Ovary (tissue), 7 donors: ENCODE measurements at regions not wholly inside any gene's neighbourhood (a gene's known extent, or its start where the extent isn't known, plus 50 kb on each side); places are given as distances from the start of the nearest gene placed in this dataset.

Experiments
- DNase-seq, 5 donors: peaks; one replicate each; pipeline ENCODE4 v3.0.0-alpha.2; 2019 to 2020
- H3K27ac ChIP-seq, 2 donors: fragments of 200-600 bp; one replicate each; pipeline versions ENCODE4 v1.5.1 to v1.8.0; 2019 to 2022
- H3K27me3 ChIP-seq: fragments of 200-600 bp; one replicate; pipeline ENCODE4 v1.8.0; 2022
- H3K36me3 ChIP-seq: fragments of 200-600 bp; sonication (generic); one replicate; pipeline ENCODE4 v1.5.1; 2019
- H3K4me1 ChIP-seq: one replicate; pipeline ENCODE4 v1.8.1; 2013; ENCODE audit warnings: mild to moderate bottlenecking, moderate library complexity; ENCODE audit not compliant: insufficient read depth
- H3K4me3 ChIP-seq: fragments of 200-600 bp; sonication (generic); one replicate; pipeline ENCODE4 v1.5.1; 2017
- H3K9me3 ChIP-seq, 2 donors: fragments of 200-600 bp in 1 of 2; sonication (generic) in 1 of 2; one replicate each; pipeline versions ENCODE4 v1.5.1 to v1.8.1; 2013 to 2019; ENCODE audit warnings: mild to moderate bottlenecking in 1 of 2, moderate library complexity in 1 of 2
- CTCF ChIP-seq, 3 donors: fragments of 450-650 bp in 2 of 3; fragments of 200-600 bp in 1 of 3; IDR thresholded peaks; one replicate each; pipeline versions ENCODE4 v1.5.1 to v1.8.0; 2016 to 2022; ENCODE audit warnings: antibody characterized with exemption in 3 of 3, mild to moderate bottlenecking in 1 of 3
- EP300 ChIP-seq: sonication (generic); formaldehyde crosslinking; IDR thresholded peaks from one replicate; pipeline ENCODE4 v1.6.1; 2017; ENCODE audit warnings: antibody characterized with exemption
- POLR2A ChIP-seq: fragments of 450-650 bp; IDR thresholded peaks from one replicate; pipeline ENCODE4 v1.6.1; 2017; ENCODE audit warnings: antibody characterized with exemption, mild to moderate bottlenecking, moderate library complexity
- WGBS, 3 donors: extraction: QIAGEN DNeasy Blood & Tissue Kit in 1 of 3; methylation state at CpG; one replicate each; pipeline versions ENCODE4 v1.1.5 to v1.1.7; 2013 to 2017; 5-methylcytosine and 5-hydroxymethylcytosine counted together
- intact Hi-C, 4 donors: fragments of 100-400 bp; cut with DNase I; formaldehyde crosslinking; loops; one replicate each; pipeline versions ENCODE4 v1.11.0 to v1.15.1; 2022 to 2023
- donor health status: DM: no; HTN: no; CAD: no; lungs with moderate emphysema.
- donor health status: DM: no; HTN: no; CAD: no.
- donor health status: Bipolar disorder and iron deficiency.
- donor health status: DM: no; HTN: no; CAD: no.
- donor health status: DM: yes; HTN: yes; CAD: no.

DNA sequence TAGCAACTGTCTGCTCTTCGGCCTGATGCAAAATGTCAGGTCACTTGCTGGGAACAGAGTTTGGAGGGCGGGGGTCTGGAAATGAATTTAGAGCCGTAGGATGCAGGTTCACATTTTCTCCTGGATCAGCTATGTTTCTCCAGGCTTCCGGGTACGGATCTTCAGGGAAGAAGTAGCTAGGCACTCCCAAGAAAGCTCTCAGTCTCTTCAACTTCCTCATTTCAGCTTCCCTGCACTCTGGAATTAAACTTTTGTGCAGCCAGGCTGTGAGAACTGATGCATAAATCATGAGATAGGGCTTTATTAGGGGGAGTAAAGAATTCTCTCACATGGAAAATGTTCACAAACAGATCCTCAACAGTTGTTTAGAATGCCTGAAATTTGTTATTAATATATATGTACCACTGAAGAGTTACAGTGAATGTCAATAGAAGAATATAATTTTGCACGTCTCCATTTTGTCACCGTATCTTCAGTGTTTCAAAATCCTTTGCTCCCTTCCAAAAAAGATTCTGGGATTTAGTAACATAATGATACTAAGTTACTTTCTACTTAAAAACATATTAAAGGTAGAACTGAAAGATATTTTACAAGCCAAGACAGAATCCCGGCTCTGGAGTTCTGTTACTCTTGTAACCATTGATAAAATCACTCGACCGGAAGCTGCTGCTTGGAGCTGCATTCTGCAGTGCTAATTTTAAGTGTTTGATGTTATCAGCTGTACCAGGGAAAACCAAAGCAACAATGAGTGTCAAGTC lies 178.5 kb upstream of the P2RY1 start:
- Histone ChIP-seq H3K9me3 (no peaks in the 10 kb centered on the region), H3K27ac (no peak overlapping the region), H3K4me3 (no peak overlapping the region), H3K27me3 (no peaks in the 10 kb centered on the region), H3K36me3 (no peaks in the 10 kb centered on the region), H3K4me1 (peaks cover 2% of the 10 kb centered on the region)
- intact Hi-C loops: no loop called here
- WGBS, 3 donors: 22 to 25% (median 23%) methylated on average over 10 of the region's 10 CpGs
- TF ChIP-seq POLR2A: no peak
- no peak for TF ChIP-seq EP300
- TF ChIP-seq CTCF (IDR thresholded peaks at IDR 0.05): no peak
- no peak for DNase-seq

DNA sequence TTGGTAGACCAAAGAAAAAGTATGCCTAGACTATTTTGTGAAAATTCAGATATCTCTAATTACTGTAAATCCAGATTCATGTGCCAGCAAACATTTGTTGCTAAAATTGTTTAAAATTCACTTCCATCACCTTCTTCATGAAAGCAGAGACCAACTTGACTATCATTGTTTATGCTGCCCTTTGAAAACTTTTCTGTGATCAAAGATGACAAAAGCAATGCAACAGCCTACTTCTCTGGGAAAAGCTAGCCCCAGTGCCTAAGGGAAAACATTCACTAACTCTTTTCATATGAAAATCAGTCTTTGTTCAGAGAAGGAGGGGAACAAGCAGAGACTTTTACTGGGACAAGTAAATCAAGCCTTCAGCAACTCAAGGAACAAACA lies 178.0 kb upstream of the P2RY1 start:
- no peak overlapping the region for H3K4me3 ChIP-seq
- H3K9me3 ChIP-seq: no peaks in the 10 kb centered on the region
- no peak for TF ChIP-seq EP300
- no peak for TF ChIP-seq CTCF (IDR thresholded peaks at IDR 0.05)
- no peak for TF ChIP-seq POLR2A
- peaks cover 2% of the 10 kb centered on the region for H3K4me1 ChIP-seq
- no peaks in the 10 kb centered on the region for H3K27me3 ChIP-seq
- no peak overlapping the region for H3K27ac ChIP-seq
- intact Hi-C loops: no loop called here
- DNase-seq: no peak
- H3K36me3 ChIP-seq: no peaks in the 10 kb centered on the region

DNA sequence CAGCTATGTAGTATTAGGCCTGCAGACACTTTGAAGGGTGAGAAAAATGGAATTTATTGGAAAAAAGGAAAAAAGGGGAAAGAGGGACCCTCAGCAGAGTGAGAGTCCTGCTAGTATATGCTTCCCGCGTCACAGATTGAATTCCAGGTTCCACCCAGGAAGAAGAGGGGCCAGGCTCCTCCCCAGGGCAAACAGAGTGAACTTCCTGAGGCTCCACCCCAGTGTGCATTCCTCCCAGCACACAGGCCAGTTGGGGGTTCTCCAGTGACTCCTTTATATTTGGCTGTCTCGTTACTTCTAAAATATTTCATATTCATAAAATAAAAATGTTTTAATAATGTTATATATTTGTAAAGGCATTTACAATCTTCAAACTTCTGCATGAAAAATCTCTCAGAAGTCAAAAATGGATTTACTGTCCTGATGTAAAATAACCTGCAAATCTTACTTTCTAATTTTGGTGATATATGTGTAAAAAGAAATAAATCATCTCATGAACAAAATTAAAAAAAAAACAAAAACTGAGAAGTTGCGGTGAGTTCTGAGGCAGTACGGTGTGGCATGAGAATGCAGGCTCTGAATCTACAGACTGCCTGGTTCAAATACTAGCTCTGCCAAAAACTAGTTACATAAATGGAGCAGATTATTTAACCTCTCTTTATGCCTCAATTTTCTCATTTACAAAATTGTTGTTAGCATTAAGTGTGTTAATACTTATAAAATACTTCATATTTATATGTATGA lies 175.8 kb upstream of the P2RY1 start:
- H3K4me3 ChIP-seq: no peak overlapping the region
- H3K27me3 ChIP-seq: no peaks in the 10 kb centered on the region
- no peak overlapping the region for H3K27ac ChIP-seq
- H3K4me1 ChIP-seq: peaks cover 2% of the 10 kb centered on the region
- no peaks in the 10 kb centered on the region for H3K9me3 ChIP-seq
- no peaks in the 10 kb centered on the region for H3K36me3 ChIP-seq
- no peak for DNase-seq
- TF ChIP-seq EP300 (no peak), POLR2A (no peak), CTCF (IDR thresholded peaks at IDR 0.05) (no peak)
- intact Hi-C loops: no loop called here
- WGBS, 3 donors: 65 to 83% (median 69%) methylated on average over 5 of the region's 5 CpGs

- no peak for DNase-seq
- H3K9me3 ChIP-seq: no peaks in the 10 kb centered on the region
- no peaks in the 10 kb centered on the region for H3K36me3 ChIP-seq
- H3K4me1 ChIP-seq: no peaks in the 10 kb centered on the region
- H3K27ac ChIP-seq: no peak overlapping the region
- H3K27me3 ChIP-seq: no peaks in the 10 kb centered on the region
- intact Hi-C loops: no loop called here
- 90 to 97% (median 90%) methylated on average over 2 of the region's 2 CpGs for WGBS, 3 donors
- H3K4me3 ChIP-seq: no peak overlapping the region
- TF ChIP-seq CTCF (IDR thresholded peaks at IDR 0.05) (no peak), EP300 (no peak), POLR2A (no peak)
These were observed 172.8 kb upstream of the P2RY1 start for GRCh38 chr3:152662157-152662556.
